HS-5 (cell line): ENCODE measurements at regions not wholly inside any gene's neighbourhood (a gene's known extent, or its start where the extent isn't known, plus 50 kb on each side); places are given as distances from the start of the nearest gene placed in this dataset.
"Not testable (repeated sequence)": the region's sequence is repeated elsewhere in the genome, so short reads cannot be mapped to it uniquely, and the experiment has no call there.

Experiments
- DNase-seq: peaks from one replicate; pipeline ENCODE4 v3.0.0-alpha.2; 2012; ENCODE audit warnings: low read depth

- no peak for DNase-seq
Observed at GRCh38 chr13:83471011-83471410, 411.3 kb downstream of the SLITRK1 start.

DNA sequence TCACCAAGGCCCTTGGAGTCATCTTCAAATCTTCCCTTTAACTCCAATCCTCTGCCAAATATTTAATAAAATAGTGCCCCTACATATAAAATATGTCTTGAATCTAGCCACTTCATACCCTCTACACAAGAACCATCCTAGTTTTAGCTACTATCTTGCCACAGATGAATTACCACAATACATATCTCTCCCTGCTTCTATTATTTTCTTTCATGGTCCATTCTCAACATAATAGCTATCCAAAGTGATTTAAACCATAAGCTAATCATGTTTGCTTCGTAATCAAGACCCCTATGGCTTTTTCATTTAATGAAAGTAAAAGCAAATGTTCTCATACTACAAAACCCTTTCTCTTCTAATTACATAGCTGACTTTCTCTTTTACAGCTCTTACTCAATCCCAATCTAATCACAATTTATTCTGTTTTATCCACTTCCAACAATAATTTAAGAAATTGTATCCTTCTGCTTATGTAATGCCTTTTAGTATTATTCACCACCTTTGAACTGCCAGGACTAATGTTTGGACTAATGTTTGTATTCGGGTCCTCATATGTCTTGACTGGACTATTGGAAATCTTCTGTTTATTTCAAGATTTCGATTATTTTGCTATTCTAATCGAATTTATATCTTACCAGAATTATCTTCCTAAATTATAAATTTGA lies 412.0 kb downstream of the SLITRK1 start:
- no peak for DNase-seq

DNA sequence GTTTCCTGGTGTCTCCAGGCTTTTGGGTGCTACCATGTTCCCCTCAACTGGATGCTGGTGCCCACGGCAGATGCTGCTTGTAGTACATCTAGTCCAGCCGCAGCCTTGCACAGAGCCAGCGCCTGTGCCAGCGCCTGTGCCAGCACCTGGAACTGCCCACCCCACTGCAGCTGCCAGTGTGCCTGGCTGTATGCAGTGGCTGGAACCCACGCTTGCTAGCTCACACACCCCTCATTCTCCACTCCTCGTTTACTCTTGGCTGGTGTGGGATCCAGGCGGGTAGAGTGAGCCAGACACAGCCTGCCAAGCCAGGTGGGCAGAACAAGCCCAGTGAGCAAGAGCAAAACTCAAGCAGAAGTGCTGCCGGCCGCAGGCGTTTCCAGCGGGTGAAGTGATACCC lies 428.6 kb downstream of the SLITRK1 start:
- DNase-seq = no peak

DNA sequence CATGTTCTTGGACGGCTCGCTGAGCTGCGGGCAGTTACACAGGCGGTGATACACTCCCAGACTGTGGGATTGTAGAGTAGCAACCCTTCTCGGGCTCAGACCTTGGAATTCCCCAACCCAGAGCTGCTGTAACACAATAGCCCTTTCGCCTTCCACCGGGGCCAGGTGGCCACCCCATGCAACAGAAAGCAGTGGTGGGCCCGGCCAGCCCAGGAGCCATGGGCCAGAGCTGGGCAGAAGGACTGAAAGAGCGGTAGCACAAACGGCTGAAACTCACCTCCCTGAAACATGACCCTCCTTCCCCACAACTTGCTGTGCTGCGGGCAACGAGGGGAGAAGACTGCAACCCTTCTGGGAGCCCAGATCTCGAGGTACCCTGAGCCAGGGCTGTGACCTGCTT lies 429.0 kb downstream of the SLITRK1 start:
- no peak for DNase-seq

- no peak for DNase-seq
Observed at GRCh38 chr13:83452292-83452950, 429.9 kb downstream of the SLITRK1 start.

DNA sequence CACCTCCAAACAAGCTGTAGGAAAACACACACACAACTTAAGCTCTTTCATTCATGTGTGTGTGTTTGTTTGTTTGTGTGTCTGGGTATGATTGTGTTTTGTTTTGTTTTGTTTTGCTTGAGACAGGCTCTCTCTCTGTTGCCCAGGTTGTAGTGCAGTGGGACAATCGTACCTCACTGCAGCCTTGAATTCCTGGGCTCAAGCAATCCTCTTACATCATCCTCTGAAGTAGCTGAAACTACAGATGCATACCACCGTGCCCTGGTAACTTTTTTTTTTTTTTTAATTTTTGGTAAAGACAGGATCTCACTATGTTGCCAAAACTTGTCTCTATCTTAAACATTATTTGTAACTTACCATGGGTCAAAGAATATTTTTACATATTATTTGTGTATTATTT lies 431.7 kb downstream of the SLITRK1 start:
- DNase-seq = no peak

GRCh38 chr13:83449668-83450395 lies 432.4 kb downstream of the SLITRK1 start:
- peak; percentile 47 for DNase-seq

DNA sequence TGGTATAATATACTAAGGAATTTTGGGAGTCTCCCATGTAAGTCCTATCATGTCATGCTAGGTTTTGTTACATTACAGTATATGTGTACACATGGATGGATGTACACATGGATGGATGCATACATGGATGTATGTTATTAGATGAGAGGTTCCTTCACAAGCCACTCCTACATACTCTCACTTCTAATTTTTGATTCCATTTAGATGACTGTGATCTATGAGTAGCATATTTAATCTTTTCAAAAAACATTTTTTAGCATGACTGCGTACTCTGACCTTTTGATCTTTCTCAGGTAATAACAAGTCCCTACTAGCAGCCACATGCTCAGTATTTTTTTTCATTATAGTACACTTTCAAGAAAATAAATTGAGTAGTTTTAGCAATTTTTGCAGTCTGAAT lies 441.8 kb downstream of the SLITRK1 start:
- DNase-seq = no peak

- DNase-seq = not testable (repeated sequence)
Observed at GRCh38 chr13:83439464-83439863, 442.8 kb downstream of the SLITRK1 start.

DNA sequence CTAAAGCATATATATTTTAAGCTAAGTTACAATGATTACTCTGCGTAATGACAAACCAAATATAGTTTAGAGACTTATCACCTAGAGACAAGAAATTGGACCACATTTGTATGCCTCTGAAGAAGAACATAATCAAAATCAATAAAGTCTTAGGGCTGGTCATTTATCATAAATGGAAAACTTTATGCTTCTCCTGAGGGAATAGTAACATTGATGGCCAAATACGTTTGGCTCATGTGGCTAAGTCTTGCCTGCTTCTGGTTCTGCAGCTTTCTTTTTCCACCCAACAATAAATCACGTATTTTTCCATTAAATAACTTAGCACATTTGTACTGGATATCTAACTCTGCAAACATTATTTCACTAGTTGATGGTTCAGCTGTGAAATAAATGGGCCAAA lies 458.4 kb downstream of the SLITRK1 start:
- DNase-seq = no peak

DNA sequence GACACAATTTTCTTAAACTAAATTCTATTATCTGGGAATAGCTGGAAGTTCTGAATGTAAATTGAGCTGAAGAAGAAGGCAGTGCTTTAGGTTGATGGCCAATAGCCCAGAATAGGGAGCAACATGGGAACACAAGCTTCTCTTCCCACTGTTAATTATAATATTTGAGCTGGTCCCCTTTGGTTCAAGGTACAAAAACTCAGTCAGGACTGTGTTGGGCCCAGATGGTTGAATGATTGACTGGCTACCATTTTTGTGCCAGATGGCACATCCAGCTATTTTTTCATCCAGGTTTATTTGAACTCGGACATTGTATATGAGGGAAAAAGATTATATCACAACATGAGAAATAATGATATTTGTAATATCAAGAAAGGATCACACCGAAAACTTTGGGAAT lies 458.9 kb downstream of the SLITRK1 start:
- no peak for DNase-seq

DNA sequence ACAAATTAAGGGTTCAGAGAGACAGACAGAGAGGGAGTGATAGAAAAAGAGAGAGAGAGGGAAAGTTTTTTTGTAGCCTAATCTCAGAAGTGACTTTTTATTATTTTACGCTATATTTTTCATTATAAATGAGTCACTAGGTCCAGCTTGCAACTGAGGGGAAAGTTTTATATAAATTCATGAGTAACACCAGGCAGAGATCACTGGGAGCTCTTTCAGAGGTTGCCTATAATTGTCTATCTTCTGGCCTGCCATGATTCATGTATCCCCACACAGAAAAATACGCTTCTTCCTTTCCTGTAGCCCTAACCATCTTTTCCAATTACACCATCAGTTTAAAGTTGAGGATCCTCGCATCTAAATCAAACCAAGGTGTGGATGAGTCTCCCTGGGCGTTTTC lies 467.9 kb downstream of the SLITRK1 start:
- DNase-seq = no peak

GRCh38 chr13:83386609-83387008 lies 495.7 kb downstream of the SLITRK1 start:
- no peak for DNase-seq

DNA sequence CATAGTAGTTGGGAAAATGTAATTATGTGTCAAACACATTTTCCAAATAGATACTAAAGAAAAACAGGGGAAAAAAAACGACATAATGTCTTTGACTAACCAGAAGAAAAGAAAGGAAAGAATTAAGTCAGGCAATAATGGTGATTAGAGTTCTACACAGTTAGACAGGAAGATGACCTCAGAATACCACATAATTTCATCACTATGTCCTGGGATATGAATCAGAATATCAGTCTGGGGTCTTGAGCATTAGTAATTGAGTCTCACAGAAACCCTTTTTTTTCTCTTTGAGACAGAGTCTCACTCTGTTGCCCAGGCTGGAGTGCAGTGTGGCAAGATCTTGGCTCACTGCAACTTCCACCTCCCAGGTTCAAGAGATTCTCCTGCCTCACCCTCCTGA lies 503.4 kb downstream of the SLITRK1 start:
- no peak for DNase-seq

DNA sequence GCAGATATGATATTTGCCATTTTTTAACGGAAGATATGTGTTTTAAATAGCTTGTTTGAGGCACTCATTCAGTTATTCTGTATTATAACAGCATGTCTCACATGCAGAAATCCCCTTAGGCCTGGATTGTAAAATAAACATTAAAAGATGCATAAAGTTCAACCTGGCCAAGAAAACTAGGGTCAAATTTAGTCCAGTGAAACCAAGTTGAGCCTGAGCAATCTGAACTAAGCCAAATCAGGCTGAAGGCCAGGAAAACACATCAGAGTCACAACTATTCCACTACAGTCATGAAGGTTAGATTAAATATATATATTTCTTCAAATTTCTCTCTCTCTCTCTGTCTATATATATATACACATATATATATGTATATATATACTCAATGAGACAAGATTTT lies 504.8 kb downstream of the SLITRK1 start:
- DNase-seq = no peak

- no peak for DNase-seq
Observed at GRCh38 chr13:83372786-83373185, 509.5 kb downstream of the SLITRK1 start.

DNA sequence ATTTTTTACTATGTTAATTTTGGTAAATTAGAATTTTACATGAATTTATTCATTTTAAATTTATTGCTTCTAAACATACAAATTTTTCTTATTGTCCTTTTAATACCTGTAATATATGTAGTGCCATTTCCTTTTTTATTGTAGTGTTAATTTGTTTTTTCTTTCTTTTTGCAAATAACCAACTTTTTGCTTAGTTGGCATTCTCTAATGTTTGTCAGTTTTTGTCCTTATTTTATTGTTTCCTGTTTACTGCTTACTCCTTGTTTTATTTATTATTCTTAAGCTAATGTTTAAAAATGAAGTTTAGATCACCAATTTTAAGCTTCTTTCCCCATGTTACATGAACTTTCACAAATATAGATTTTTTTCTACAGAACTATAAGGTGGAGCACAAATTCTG lies 516.6 kb downstream of the SLITRK1 start:
- no peak for DNase-seq

- DNase-seq = no peak
Observed at GRCh38 chr13:83355041-83355440, 527.2 kb downstream of the SLITRK1 start.

DNA sequence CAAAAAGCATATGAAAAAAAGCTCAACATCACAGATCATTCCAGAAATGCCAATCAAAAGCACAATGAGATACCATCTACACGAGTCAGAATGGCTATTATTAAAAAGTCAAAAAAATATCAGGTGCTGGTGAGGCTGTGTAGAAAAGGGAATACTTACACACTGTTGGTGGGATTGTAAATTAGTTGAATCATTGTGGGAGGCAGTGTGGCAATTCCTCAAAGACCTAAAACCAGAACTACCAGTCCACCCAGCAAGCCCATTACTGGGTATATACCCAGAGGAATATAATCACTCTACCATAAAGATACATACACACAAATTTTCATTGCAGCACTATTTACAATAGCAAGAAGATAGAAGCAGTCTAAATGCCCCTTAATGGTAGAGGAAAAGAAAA lies 529.9 kb downstream of the SLITRK1 start:
- DNase-seq = no peak

- DNase-seq = peak; percentile 23
Observed at GRCh38 chr13:83350569-83350968, 531.7 kb downstream of the SLITRK1 start.

- no peak for DNase-seq
Observed at GRCh38 chr13:83344518-83344917, 537.8 kb downstream of the SLITRK1 start.

- DNase-seq = no peak
Observed at GRCh38 chr13:83340170-83340569, 542.1 kb downstream of the SLITRK1 start.

DNA sequence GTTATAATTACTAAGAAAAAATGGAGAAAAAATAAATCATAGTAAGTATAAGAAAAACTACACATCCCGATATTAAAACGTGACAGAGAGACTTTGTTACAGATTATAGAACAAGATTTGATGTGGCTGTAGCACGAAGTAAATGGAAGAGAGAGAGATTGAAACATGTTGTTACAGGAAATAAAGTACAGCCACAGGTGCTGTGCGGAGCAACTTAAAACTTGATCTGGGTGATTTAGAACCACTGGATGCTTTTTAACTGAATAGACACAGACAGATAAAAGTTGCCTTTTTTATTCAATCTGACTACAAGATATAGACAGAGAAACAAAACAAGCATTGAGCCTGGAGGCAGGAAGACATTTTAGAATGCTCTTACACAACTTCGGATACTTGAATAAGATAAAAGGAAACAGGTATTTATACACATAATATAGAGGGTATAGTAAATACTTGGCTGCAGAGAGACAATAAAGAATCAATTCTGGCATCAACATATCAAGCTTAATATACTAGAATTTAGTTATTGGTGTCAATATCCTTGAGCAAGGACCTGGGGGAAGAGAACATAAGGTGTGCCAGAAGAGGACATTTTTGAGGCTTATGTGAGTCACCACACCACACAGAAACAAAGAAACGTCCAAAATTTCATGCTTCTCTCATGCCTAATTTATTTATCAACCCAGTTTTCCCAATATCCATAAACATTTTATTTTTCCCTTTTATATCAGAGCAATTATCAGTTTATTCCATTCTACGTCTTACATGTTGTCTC lies 548.5 kb downstream of the SLITRK1 start:
- no peak for DNase-seq
